HEK293 (cell line): ENCODE measurements at regions not wholly inside any gene's neighbourhood (a gene's known extent, or its start where the extent isn't known, plus 50 kb on each side); places are given as distances from the start of the nearest gene placed in this dataset.

Experiments used
- CTCF ChIA-PET: fragments of 350-600 bp; formaldehyde crosslinking; extraction: SDS; loops from one replicate; lab custom pipeline; 2021; ENCODE audit warnings: antibody characterized with exemption; lab: Yijun Ruan, JAX
- POLR2A ChIA-PET: fragments of 300-600 bp; formaldehyde crosslinking; extraction: SDS; loops from one replicate; lab custom pipeline; 2020; ENCODE audit warnings: antibody characterized with exemption, inconsistent platforms; lab: Yijun Ruan, JAX
- H3K27ac ChIP-seq: fragments of 200-500 bp; sonication (Bioruptor generic); 2 replicates; pipeline ENCODE4 v1.5.1; 2014; ENCODE audit warnings: low read depth, low read length, control low read depth, inconsistent platforms; ENCODE audit errors: extremely low read depth
- H3K36me3 ChIP-seq, 2 experiments: fragments of 200-500 bp in 1 of 2; sonication (Bioruptor generic) in 1 of 2; 1 replicate in 1 of 2; 2 replicates in 1 of 2; pipeline ENCODE4 v1.5.1; 2014 to 2017; ENCODE audit warnings: inconsistent platforms in 2 of 2, low read length in 2 of 2; ENCODE audit not compliant: control insufficient read depth in 2 of 2, insufficient read depth in 1 of 2
- H3K4me1 ChIP-seq: fragments of 200-500 bp; sonication (Bioruptor generic); 2 replicates; pipeline ENCODE4 v1.5.1; 2014; ENCODE audit warnings: mild to moderate bottlenecking, low read length, inconsistent platforms; ENCODE audit not compliant: control insufficient read depth, insufficient read depth
- H3K4me3 ChIP-seq: 2 replicates; pipeline ENCODE4 v1.5.1; 2011; ENCODE audit warnings: low read depth, mild to moderate bottlenecking, control low read depth, low read length, moderate library complexity
- H3K9me3 ChIP-seq: fragments of 200-500 bp; sonication (Bioruptor generic); 2 replicates; pipeline ENCODE4 v1.5.1; 2014; ENCODE audit warnings: low read depth, low read length, inconsistent platforms; ENCODE audit not compliant: control insufficient read depth, insufficient read depth
- AEBP2 ChIP-seq: fragments of 450-650 bp; formaldehyde crosslinking; IDR thresholded peaks from 2 replicates; pipeline ENCODE4 v1.5.1; 2016; ENCODE audit warnings: missing biosample characterization, missing genetic modification characterization, borderline replicate concordance
- GLIS2 ChIP-seq: fragments of 450-650 bp; formaldehyde crosslinking; IDR thresholded peaks from 2 replicates; pipeline ENCODE4 v1.5.1; 2016; ENCODE audit warnings: missing biosample characterization, missing genetic modification characterization
- IKZF3 ChIP-seq: fragments of 450-650 bp; IDR thresholded peaks from 2 replicates; pipeline ENCODE4 v1.5.0; 2018; ENCODE audit warnings: missing biosample characterization, mild to moderate bottlenecking, missing genetic modification characterization, moderate library complexity
- KLF16 ChIP-seq: fragments of 450-650 bp; formaldehyde crosslinking; IDR thresholded peaks from 2 replicates; pipeline ENCODE4 v1.5.1; 2017; ENCODE audit warnings: missing biosample characterization, missing genetic modification characterization
- KLF9 ChIP-seq: fragments of 450-650 bp; formaldehyde crosslinking; IDR thresholded peaks from 2 replicates; pipeline ENCODE4 v1.5.1; 2016; ENCODE audit warnings: missing biosample characterization, missing genetic modification characterization, low read depth
- MZF1 ChIP-seq: fragments of 450-650 bp; formaldehyde crosslinking; IDR thresholded peaks from 2 replicates; pipeline ENCODE4 v1.5.1; 2017; ENCODE audit warnings: missing biosample characterization, missing genetic modification characterization, borderline replicate concordance
- PATZ1 ChIP-seq: fragments of 450-650 bp; formaldehyde crosslinking; IDR thresholded peaks from 2 replicates; pipeline ENCODE4 v1.5.1; 2016; ENCODE audit warnings: missing biosample characterization, missing genetic modification characterization
- PRDM10 ChIP-seq: fragments of 450-650 bp; formaldehyde crosslinking; IDR thresholded peaks from 2 replicates; pipeline ENCODE4 v1.5.1; 2016; ENCODE audit warnings: missing biosample characterization, missing genetic modification characterization
- WT1 ChIP-seq: fragments of 450-650 bp; formaldehyde crosslinking; IDR thresholded peaks from 2 replicates; pipeline ENCODE4 v1.5.1; 2016; ENCODE audit warnings: missing biosample characterization, missing genetic modification characterization
- ZBTB20 ChIP-seq: fragments of 450-650 bp; formaldehyde crosslinking; IDR thresholded peaks from 2 replicates; pipeline ENCODE4 v1.5.1; 2016; ENCODE audit warnings: missing biosample characterization, missing genetic modification characterization
- ZBTB49 ChIP-seq: fragments of 450-650 bp; formaldehyde crosslinking; IDR thresholded peaks from 2 replicates; pipeline ENCODE4 v1.5.1; 2016; ENCODE audit warnings: missing biosample characterization, missing genetic modification characterization, low read depth
- ZFP3 ChIP-seq: fragments of 450-650 bp; formaldehyde crosslinking; IDR thresholded peaks from 2 replicates; pipeline ENCODE4 v1.5.1; 2016; ENCODE audit warnings: low read depth, missing biosample characterization, missing genetic modification characterization
- ZFP37 ChIP-seq: fragments of 450-650 bp; formaldehyde crosslinking; IDR thresholded peaks from 2 replicates; pipeline ENCODE4 v1.5.1; 2016; ENCODE audit warnings: missing biosample characterization, missing genetic modification characterization
- ZNF138 ChIP-seq: fragments of 450-650 bp; formaldehyde crosslinking; IDR thresholded peaks from 2 replicates; pipeline ENCODE4 v1.5.1; 2016; ENCODE audit warnings: missing biosample characterization, missing genetic modification characterization, borderline replicate concordance
- ZNF18 ChIP-seq: fragments of 450-650 bp; formaldehyde crosslinking; IDR thresholded peaks from 2 replicates; pipeline ENCODE4 v1.5.1; 2016; ENCODE audit warnings: missing biosample characterization, missing genetic modification characterization
- ZNF239 ChIP-seq: fragments of 450-650 bp; formaldehyde crosslinking; IDR thresholded peaks from 2 replicates; pipeline ENCODE4 v1.5.1; 2016; ENCODE audit warnings: missing biosample characterization, missing genetic modification characterization
- ZNF292 ChIP-seq: fragments of 450-650 bp; formaldehyde crosslinking; IDR thresholded peaks from 2 replicates; pipeline ENCODE4 v1.5.1; 2016; ENCODE audit warnings: low read depth, missing biosample characterization, missing genetic modification characterization, borderline replicate concordance
- ZNF324 ChIP-seq: fragments of 450-650 bp; formaldehyde crosslinking; IDR thresholded peaks from 2 replicates; pipeline ENCODE4 v1.5.1; 2016; ENCODE audit warnings: missing biosample characterization, missing genetic modification characterization
- ZNF341 ChIP-seq: fragments of 450-650 bp; formaldehyde crosslinking; IDR thresholded peaks from 2 replicates; pipeline ENCODE4; 2016; ENCODE audit warnings: low read depth, missing biosample characterization, missing genetic modification characterization
- ZNF404 ChIP-seq: fragments of 450-650 bp; formaldehyde crosslinking; IDR thresholded peaks from 2 replicates; pipeline ENCODE4 v1.5.1; 2017; ENCODE audit warnings: missing biosample characterization, missing genetic modification characterization
- ZNF548 ChIP-seq: fragments of 450-650 bp; formaldehyde crosslinking; IDR thresholded peaks from 2 replicates; pipeline ENCODE4 v1.5.1; 2016; ENCODE audit warnings: missing biosample characterization, missing genetic modification characterization
- ZNF707 ChIP-seq: fragments of 450-650 bp; formaldehyde crosslinking; IDR thresholded peaks from 2 replicates; pipeline ENCODE4 v1.5.1; 2016; ENCODE audit warnings: missing biosample characterization, missing genetic modification characterization
- ZSCAN18 ChIP-seq: fragments of 450-650 bp; formaldehyde crosslinking; IDR thresholded peaks from 2 replicates; pipeline ENCODE4 v1.5.1; 2016; ENCODE audit warnings: missing biosample characterization, missing genetic modification characterization

GRCh38 chr6:118719351-118720124 lies 68.1 kb upstream of the CEP85L start (continued):
- no peak for TF ChIP-seq PRDM10 (tag by site-specific recombination)
- TF ChIP-seq ZNF341: no peak
- no peak for TF ChIP-seq ZSCAN18 (tag by site-specific recombination)
- TF ChIP-seq, all 188 proteins: peak for 0

GRCh38 chr6:118718903-118719302 lies 67.5 kb upstream of the CEP85L start:
- H3K4me3 ChIP-seq: no peak overlapping the region
- no peaks in the 10 kb centered on the region for H3K4me1 ChIP-seq
- H3K36me3 ChIP-seq: no peaks in the 10 kb centered on the region
- CTCF ChIA-PET: interaction anchor here (0.7 kb wide), 1 partner anchor 22 kb away, joined by 5 read pairs; no protein-coding TSS in a partner anchor
- TF ChIP-seq ZNF18 (tag by site-specific recombination) (no peak), PATZ1 (tag by site-specific recombination) (no peak), ZNF138 (tag by site-specific recombination) (no peak), ZNF707 (tag by site-specific recombination) (no peak), KLF16 (no peak), ZBTB49 (no peak), ZNF548 (no peak), MZF1 (tag by site-specific recombination) (no peak), IKZF3 (no peak), ZBTB20 (tag by site-specific recombination) (no peak), ZNF292 (no peak), GLIS2 (no peak), AEBP2 (tag by site-specific recombination) (no peak), ZFP3 (tag by site-specific recombination) (no peak), ZNF324 (tag by site-specific recombination) (no peak), ZNF404 (tag by site-specific recombination) (no peak), ZFP37 (tag by site-specific recombination) (no peak), ZNF239 (tag by site-specific recombination) (no peak), KLF9 (tag by site-specific recombination) (no peak), WT1 (tag by site-specific recombination) (no peak)
- no peaks in the 10 kb centered on the region for H3K9me3 ChIP-seq
- POLR2A ChIA-PET: no interaction called here
- no peak overlapping the region for H3K27ac ChIP-seq
